ENCODE measurements at regions not wholly inside any gene's neighbourhood (a gene's known extent, or its start where the extent isn't known, plus 50 kb on each side); places are given as distances from the start of the nearest gene placed in this dataset.
"Not testable (repeated sequence)": the region's sequence is repeated elsewhere in the genome, so short reads cannot be mapped to it uniquely, and the experiment has no call there.

DNA sequence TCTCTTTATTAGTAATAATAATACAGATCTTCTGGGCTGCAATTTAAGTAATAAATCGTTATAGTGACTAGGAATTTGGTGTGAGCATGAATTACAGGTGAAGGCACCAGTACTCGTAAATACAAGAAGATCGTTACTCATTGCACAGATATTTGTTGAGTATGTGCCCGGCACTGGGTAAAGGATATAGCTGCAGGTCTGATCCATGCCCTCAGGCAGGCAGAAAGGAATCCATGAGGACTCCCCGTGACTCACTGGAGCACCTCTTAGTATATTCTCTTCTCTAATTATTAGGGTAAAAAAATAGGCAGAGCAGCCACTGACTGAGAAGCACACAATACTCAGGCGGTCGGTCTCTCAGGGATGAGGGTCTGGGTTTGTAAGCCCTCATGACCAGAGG lies 868.3 kb downstream of the RAB28 start:
- Mint-ChIP-seq H3K27me3 (ENCODE audit: low read depth in 3 of 3) (peaks cover 0 to 4% (median 0%) of the 10 kb centered on the region in 3 donors), H3K4me1 (no peaks in the 10 kb centered on the region), H3K36me3 (no peaks in the 10 kb centered on the region), H3K4me3 (no peak overlapping the region), H3K9me3 (peaks cover 0 to 5% (median 2%) of the 10 kb centered on the region in 7 donors), H3K27ac (no peak overlapping the region)
- intact Hi-C loops (cut with micrococcal nuclease), result no loop called here
- Histone ChIP-seq H4K20me1 (ENCODE audit: insufficient read depth, low read length) (no peaks in the 10 kb centered on the region), H3K9ac (ENCODE audit: insufficient read depth, low read length, poor library complexity, severe bottlenecking) (no peak overlapping the region), H3K9me3 (replicated peaks in 1 of 2; ENCODE audit: control insufficient read depth in 1 of 2, insufficient read depth in 1 of 2, low read length in 2 of 2) (peaks cover 0 to 10% of the 10 kb centered on the region in 2 donors), H3K4me1 (ENCODE audit: control insufficient read depth in 1 of 2, insufficient read depth in 2 of 2, low read length in 2 of 2) (no peaks in the 10 kb centered on the region), H3K36me3 (replicated peaks in 1 of 2; ENCODE audit: control insufficient read depth in 1 of 2, insufficient read depth in 2 of 2, low read length in 2 of 2) (no peaks in the 10 kb centered on the region), H3K79me2 (ENCODE audit: insufficient read depth, low read length) (no peaks in the 10 kb centered on the region), H3K4me2 (replicated peaks; ENCODE audit: extremely low read depth, low read length, poor library complexity, severe bottlenecking) (no peak overlapping the region), H3K27ac (ENCODE audit: low read depth in 1 of 2, low read length in 2 of 2) (no peak overlapping the region), H3K27me3 (ENCODE audit: control insufficient read depth in 2 of 2, insufficient read depth in 2 of 2, low read length in 2 of 2) (no peaks in the 10 kb centered on the region), H2AFZ (ENCODE audit: insufficient read depth, low read depth, low read length, poor library complexity, severe bottlenecking) (no peak overlapping the region), H3K4me3 (replicated peaks in 1 of 3; ENCODE audit: low read depth in 2 of 3, low read length in 3 of 3) (no peak overlapping the region)
- DNase-seq, result no peak
- WGBS (ENCODE audit: insufficient coverage), result 100% methylated on average over 2 of the region's 7 CpGs
- TF ChIP-seq, protein P1, sequence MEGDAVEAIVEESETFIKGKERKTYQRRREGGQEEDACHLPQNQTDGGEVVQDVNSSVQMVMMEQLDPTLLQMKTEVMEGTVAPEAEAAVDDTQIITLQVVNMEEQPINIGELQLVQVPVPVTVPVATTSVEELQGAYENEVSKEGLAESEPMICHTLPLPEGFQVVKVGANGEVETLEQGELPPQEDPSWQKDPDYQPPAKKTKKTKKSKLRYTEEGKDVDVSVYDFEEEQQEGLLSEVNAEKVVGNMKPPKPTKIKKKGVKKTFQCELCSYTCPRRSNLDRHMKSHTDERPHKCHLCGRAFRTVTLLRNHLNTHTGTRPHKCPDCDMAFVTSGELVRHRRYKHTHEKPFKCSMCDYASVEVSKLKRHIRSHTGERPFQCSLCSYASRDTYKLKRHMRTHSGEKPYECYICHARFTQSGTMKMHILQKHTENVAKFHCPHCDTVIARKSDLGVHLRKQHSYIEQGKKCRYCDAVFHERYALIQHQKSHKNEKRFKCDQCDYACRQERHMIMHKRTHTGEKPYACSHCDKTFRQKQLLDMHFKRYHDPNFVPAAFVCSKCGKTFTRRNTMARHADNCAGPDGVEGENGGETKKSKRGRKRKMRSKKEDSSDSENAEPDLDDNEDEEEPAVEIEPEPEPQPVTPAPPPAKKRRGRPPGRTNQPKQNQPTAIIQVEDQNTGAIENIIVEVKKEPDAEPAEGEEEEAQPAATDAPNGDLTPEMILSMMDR (IDR thresholded peaks at IDR 0.05), result no peak

DNA sequence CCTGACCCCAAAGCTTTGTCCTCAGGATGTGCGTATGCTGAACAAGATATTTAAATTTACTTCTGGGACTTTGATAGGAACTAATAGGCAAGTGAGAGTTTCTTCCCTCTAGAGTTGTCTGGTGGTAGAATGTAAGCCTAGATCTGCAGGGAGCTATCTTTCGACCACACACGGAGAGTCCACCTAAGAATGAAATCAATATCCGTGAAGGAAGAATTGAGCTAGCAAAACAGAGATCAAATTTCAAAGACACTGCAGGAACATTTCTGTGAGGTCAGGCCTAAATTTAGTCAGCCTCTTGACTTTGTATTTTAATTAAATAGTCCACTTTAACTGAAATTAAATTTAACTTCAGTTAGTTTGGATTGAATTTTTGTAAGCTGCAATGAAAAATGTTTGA lies 871.3 kb downstream of the RAB28 start:
- WGBS (ENCODE audit: insufficient coverage), result 100% methylated on average over 1 of the region's 4 CpGs
- H3K36me3 Mint-ChIP-seq, result no peaks in the 10 kb centered on the region
- DNase-seq, result no peak
- H3K9me3 Mint-ChIP-seq, result peaks cover 0 to 5% (median 2%) of the 10 kb centered on the region in 7 donors
- Histone ChIP-seq H3K4me3 (replicated peaks in 1 of 3; ENCODE audit: low read depth in 2 of 3, low read length in 3 of 3) (no peak overlapping the region), H3K9ac (ENCODE audit: insufficient read depth, low read length, poor library complexity, severe bottlenecking) (no peak overlapping the region), H2AFZ (ENCODE audit: insufficient read depth, low read depth, low read length, poor library complexity, severe bottlenecking) (no peak overlapping the region), H3K4me1 (ENCODE audit: control insufficient read depth in 1 of 2, insufficient read depth in 2 of 2, low read length in 2 of 2) (no peaks in the 10 kb centered on the region), H3K4me2 (replicated peaks; ENCODE audit: extremely low read depth, low read length, poor library complexity, severe bottlenecking) (no peak overlapping the region), H3K27ac (ENCODE audit: low read depth in 1 of 2, low read length in 2 of 2) (no peak overlapping the region), H3K27me3 (ENCODE audit: control insufficient read depth in 2 of 2, insufficient read depth in 2 of 2, low read length in 2 of 2) (no peaks in the 10 kb centered on the region), H3K79me2 (ENCODE audit: insufficient read depth, low read length) (no peaks in the 10 kb centered on the region), H3K9me3 (replicated peaks in 1 of 2; ENCODE audit: control insufficient read depth in 1 of 2, insufficient read depth in 1 of 2, low read length in 2 of 2) (peaks cover 0 to 10% of the 10 kb centered on the region in 2 donors), H4K20me1 (ENCODE audit: insufficient read depth, low read length) (no peaks in the 10 kb centered on the region), H3K36me3 (replicated peaks in 1 of 2; ENCODE audit: control insufficient read depth in 1 of 2, insufficient read depth in 2 of 2, low read length in 2 of 2) (no peaks in the 10 kb centered on the region)
- intact Hi-C loops (cut with micrococcal nuclease), result no loop called here
- H3K27ac Mint-ChIP-seq, result no peak overlapping the region
- TF ChIP-seq, protein P1 (IDR thresholded peaks at IDR 0.05), result no peak
- peaks cover 0 to 4% (median 0%) of the 10 kb centered on the region in 3 donors for H3K27me3 Mint-ChIP-seq (ENCODE audit: low read depth in 3 of 3)
- no peak overlapping the region for H3K4me3 Mint-ChIP-seq
- H3K4me1 Mint-ChIP-seq, result no peaks in the 10 kb centered on the region

DNA sequence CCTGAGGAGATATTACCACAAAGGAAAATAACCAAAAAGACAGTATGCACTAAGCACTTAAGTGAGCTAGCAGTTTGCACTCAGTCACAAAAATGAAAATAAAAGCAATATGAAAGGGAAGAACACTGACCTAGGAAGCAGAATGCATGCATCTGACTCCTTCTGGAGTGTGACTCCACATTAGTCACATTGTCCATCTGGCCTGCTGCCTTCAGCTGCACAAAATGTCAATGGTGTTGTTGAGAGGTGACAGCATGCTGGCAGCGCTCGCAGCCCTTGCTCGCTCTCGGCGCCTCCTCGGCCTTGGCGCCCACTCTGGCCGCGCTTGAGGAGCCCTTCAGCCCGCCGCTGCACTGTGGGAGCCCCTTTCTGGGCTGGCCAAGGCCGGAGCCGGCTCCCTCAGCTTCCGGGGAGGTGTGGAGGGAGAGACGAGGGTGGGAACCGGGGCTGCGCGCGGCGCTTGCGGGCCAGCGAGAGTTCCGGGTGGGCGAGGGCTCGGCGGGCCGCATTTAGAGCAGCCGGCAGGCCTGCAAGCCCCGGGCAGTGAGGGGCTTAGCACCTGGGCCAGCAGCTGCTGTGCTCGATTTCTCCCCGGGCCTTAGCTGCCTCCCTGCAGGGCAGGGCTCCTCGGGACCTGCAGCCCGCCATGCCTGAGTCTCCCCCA lies 874.8 kb downstream of the RAB28 start:
- H4K20me1 ChIP-seq (ENCODE audit: insufficient read depth, low read length); H3K36me3 ChIP-seq (replicated peaks in 1 of 2; ENCODE audit: control insufficient read depth in 1 of 2, insufficient read depth in 2 of 2, low read length in 2 of 2); H3K27me3 ChIP-seq (ENCODE audit: control insufficient read depth in 2 of 2, insufficient read depth in 2 of 2, low read length in 2 of 2); H3K36me3 Mint-ChIP-seq; H3K27ac ChIP-seq (ENCODE audit: low read depth in 1 of 2, low read length in 2 of 2); H3K27me3 Mint-ChIP-seq (ENCODE audit: low read depth in 3 of 3); H3K79me2 ChIP-seq (ENCODE audit: insufficient read depth, low read length); H2AFZ ChIP-seq (ENCODE audit: insufficient read depth, low read depth, low read length, poor library complexity, severe bottlenecking); H3K4me2 ChIP-seq (replicated peaks; ENCODE audit: extremely low read depth, low read length, poor library complexity, severe bottlenecking); H3K4me3 ChIP-seq (replicated peaks in 1 of 3; ENCODE audit: low read depth in 2 of 3, low read length in 3 of 3); H3K4me1 Mint-ChIP-seq; H3K9me3 ChIP-seq (replicated peaks in 1 of 2; ENCODE audit: control insufficient read depth in 1 of 2, insufficient read depth in 1 of 2, low read length in 2 of 2); H3K4me1 ChIP-seq (ENCODE audit: control insufficient read depth in 1 of 2, insufficient read depth in 2 of 2, low read length in 2 of 2); H3K9ac ChIP-seq (ENCODE audit: insufficient read depth, low read length, poor library complexity, severe bottlenecking); intact Hi-C loops (cut with micrococcal nuclease); DNase-seq; H3K9me3 Mint-ChIP-seq; H3K27ac Mint-ChIP-seq; H3K4me3 Mint-ChIP-seq: not testable (repeated sequence)
- 95% methylated on average over 15 of the region's 33 CpGs for WGBS (ENCODE audit: insufficient coverage)
